Sigmoid colon (tissue), 3 donors: ENCODE measurements at regions not wholly inside any gene's neighbourhood (a gene's known extent, or its start where the extent isn't known, plus 50 kb on each side); places are given as distances from the start of the nearest gene placed in this dataset.

Experiments used
- POLR2A ChIP-seq, 2 donors: fragments of 450-650 bp; IDR thresholded peaks; one replicate each; pipeline ENCODE4 v1.6.1; 2016; ENCODE audit warnings: antibody characterized with exemption in 2 of 2, mild to moderate bottlenecking in 2 of 2, moderate library complexity in 2 of 2
- TF ChIP-seq, protein P1 (sequence below), 4 experiments: fragments of 450-650 bp in 3 of 4; fragments of 200-600 bp in 1 of 4; IDR thresholded peaks; one replicate each; pipeline ENCODE4 v1.5.1; 2016 to 2019; ENCODE audit warnings: antibody characterized with exemption in 4 of 4, mild to moderate bottlenecking in 3 of 4, moderate library complexity in 2 of 4

- TF ChIP-seq, protein P1, sequence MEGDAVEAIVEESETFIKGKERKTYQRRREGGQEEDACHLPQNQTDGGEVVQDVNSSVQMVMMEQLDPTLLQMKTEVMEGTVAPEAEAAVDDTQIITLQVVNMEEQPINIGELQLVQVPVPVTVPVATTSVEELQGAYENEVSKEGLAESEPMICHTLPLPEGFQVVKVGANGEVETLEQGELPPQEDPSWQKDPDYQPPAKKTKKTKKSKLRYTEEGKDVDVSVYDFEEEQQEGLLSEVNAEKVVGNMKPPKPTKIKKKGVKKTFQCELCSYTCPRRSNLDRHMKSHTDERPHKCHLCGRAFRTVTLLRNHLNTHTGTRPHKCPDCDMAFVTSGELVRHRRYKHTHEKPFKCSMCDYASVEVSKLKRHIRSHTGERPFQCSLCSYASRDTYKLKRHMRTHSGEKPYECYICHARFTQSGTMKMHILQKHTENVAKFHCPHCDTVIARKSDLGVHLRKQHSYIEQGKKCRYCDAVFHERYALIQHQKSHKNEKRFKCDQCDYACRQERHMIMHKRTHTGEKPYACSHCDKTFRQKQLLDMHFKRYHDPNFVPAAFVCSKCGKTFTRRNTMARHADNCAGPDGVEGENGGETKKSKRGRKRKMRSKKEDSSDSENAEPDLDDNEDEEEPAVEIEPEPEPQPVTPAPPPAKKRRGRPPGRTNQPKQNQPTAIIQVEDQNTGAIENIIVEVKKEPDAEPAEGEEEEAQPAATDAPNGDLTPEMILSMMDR (IDR thresholded peaks at IDR 0.05): no peak
- TF ChIP-seq POLR2A (IDR thresholded peaks at IDR 0.05): no peak
These were observed 91.9 kb upstream of the HSF2 start for GRCh38 chr6:122307577-122307976.
